Esophagus squamous epithelium (tissue), 4 donors: ENCODE measurements at regions not wholly inside any gene's neighbourhood (a gene's known extent, or its start where the extent isn't known, plus 50 kb on each side); places are given as distances from the start of the nearest gene placed in this dataset.

Experiments
- CTCF ChIP-seq, 6 experiments: fragments of 450-650 bp in 4 of 6; fragments of 200-600 bp in 2 of 6; sonication (generic) in 2 of 6; IDR thresholded peaks; one replicate each; pipeline ENCODE4 v1.5.1; 2016 to 2019; ENCODE audit warnings: antibody characterized with exemption in 6 of 6, mild to moderate bottlenecking in 4 of 6, moderate library complexity in 4 of 6
- POLR2A ChIP-seq, 4 donors: fragments of 450-650 bp; IDR thresholded peaks; one replicate each; pipeline ENCODE4 v1.6.1; 2017; ENCODE audit warnings: antibody characterized with exemption in 4 of 4, mild to moderate bottlenecking in 4 of 4, moderate library complexity in 3 of 4

GRCh38 chr18:78732273-78733210 is 247.1 kb upstream of the SALL3 start:
- TF ChIP-seq CTCF (IDR thresholded peaks at IDR 0.05) (no peak), POLR2A (IDR thresholded peaks at IDR 0.05) (no peak)
